ENCODE measurements at regions not wholly inside any gene's neighbourhood (a gene's known extent, or its start where the extent isn't known, plus 50 kb on each side); places are given as distances from the start of the nearest gene placed in this dataset.

GRCh38 chr12:92032101-92032500, 113.5 kb downstream of the BTG1 start:
- H3K4me3 ChIP-seq (replicated peaks; ENCODE audit: low read depth, low read length): no peak overlapping the region
- DNase-seq (ENCODE audit: extremely low read depth, low read depth): no peak
- TF ChIP-seq CTCF (IDR thresholded peaks at IDR 0.05; ENCODE audit: low read depth, low read length, missing control alignments): no peak

- no peak for DNase-seq (ENCODE audit: extremely low read depth, low read depth)
- TF ChIP-seq CTCF (IDR thresholded peaks at IDR 0.05; ENCODE audit: low read depth, low read length, missing control alignments): no peak
- H3K4me3 ChIP-seq (replicated peaks; ENCODE audit: low read depth, low read length): no peak overlapping the region
Measured at GRCh38 chr12:92030618-92031017, 115.0 kb downstream of the BTG1 start.

GRCh38 chr12:92029902-92030586, 115.6 kb downstream of the BTG1 start:
- TF ChIP-seq CTCF (IDR thresholded peaks at IDR 0.05; ENCODE audit: low read depth, low read length, missing control alignments): no peak
- H3K4me3 ChIP-seq (replicated peaks; ENCODE audit: low read depth, low read length): no peak overlapping the region
- DNase-seq (ENCODE audit: extremely low read depth, low read depth): no peak

GRCh38 chr12:92029136-92029535, 116.5 kb downstream of the BTG1 start:
- TF ChIP-seq CTCF (IDR thresholded peaks at IDR 0.05; ENCODE audit: low read depth, low read length, missing control alignments): no peak
- DNase-seq (ENCODE audit: extremely low read depth, low read depth): no peak

GRCh38 chr12:92028441-92028709, 117.3 kb downstream of the BTG1 start:
- no peak for TF ChIP-seq CTCF (IDR thresholded peaks at IDR 0.05; ENCODE audit: low read depth, low read length, missing control alignments)
- DNase-seq (ENCODE audit: extremely low read depth, low read depth): peak; percentile 35
- no peak overlapping the region for H3K4me3 ChIP-seq (replicated peaks; ENCODE audit: low read depth, low read length)

More at GRCh38 chr12:92029136-92029535, 116.5 kb downstream of the BTG1 start:
- no peak overlapping the region for H3K4me3 ChIP-seq (replicated peaks; ENCODE audit: low read depth, low read length)

- no peak for DNase-seq (ENCODE audit: extremely low read depth, low read depth)
- no peak overlapping the region for H3K4me3 ChIP-seq (replicated peaks; ENCODE audit: low read depth, low read length)
- no peak for TF ChIP-seq CTCF (IDR thresholded peaks at IDR 0.05; ENCODE audit: low read depth, low read length, missing control alignments)
Measured at GRCh38 chr12:92027701-92028440, 117.8 kb downstream of the BTG1 start.

Data from HFF-Myc (cell line).